D721Med (cell line): ENCODE measurements at regions not wholly inside any gene's neighbourhood (a gene's known extent, or its start where the extent isn't known, plus 50 kb on each side); places are given as distances from the start of the nearest gene placed in this dataset.

Experiments used
- DNase-seq: peaks from one replicate; pipeline ENCODE4 v3.0.0; 2011; ENCODE audit warnings: low spot score; ENCODE audit not compliant: insufficient read length
- FAIRE-seq: peaks from 2 replicates; lab custom pipeline; 2011; peaks lifted over from hg19 to GRCh38; lab: Jason Lieb, UNC
- TF ChIP-seq, protein P1 (sequence below): IDR thresholded peaks from 2 replicates; pipeline ENCODE4 v1.5.1; 2012; ENCODE audit warnings: mild to moderate bottlenecking, control low read depth; ENCODE audit not compliant: insufficient read depth; ENCODE audit errors: missing control alignments

DNA sequence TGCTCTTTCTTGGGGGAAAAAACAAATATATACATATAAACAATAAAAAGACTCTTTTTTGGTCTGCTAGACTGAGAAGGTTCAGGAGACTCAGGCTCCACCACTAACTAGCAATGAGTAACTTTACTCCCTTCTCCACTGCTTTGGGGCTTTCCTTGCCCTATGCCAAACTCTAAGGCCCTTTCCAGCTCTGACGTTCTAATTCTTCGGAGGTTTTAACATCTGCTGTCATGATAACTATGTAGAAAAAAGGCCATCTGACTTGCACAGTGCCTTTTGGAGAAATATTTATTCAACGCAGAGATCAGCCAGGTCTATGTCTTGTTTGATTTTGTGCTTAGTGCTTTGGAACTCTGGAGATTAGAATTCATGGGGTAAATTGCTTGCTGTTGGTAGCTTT lies 156.2 kb downstream of the TMCO5A start:
- FAIRE-seq (no peak), DNase-seq (no peak)
- TF ChIP-seq, protein P1, sequence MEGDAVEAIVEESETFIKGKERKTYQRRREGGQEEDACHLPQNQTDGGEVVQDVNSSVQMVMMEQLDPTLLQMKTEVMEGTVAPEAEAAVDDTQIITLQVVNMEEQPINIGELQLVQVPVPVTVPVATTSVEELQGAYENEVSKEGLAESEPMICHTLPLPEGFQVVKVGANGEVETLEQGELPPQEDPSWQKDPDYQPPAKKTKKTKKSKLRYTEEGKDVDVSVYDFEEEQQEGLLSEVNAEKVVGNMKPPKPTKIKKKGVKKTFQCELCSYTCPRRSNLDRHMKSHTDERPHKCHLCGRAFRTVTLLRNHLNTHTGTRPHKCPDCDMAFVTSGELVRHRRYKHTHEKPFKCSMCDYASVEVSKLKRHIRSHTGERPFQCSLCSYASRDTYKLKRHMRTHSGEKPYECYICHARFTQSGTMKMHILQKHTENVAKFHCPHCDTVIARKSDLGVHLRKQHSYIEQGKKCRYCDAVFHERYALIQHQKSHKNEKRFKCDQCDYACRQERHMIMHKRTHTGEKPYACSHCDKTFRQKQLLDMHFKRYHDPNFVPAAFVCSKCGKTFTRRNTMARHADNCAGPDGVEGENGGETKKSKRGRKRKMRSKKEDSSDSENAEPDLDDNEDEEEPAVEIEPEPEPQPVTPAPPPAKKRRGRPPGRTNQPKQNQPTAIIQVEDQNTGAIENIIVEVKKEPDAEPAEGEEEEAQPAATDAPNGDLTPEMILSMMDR = no peak

DNA sequence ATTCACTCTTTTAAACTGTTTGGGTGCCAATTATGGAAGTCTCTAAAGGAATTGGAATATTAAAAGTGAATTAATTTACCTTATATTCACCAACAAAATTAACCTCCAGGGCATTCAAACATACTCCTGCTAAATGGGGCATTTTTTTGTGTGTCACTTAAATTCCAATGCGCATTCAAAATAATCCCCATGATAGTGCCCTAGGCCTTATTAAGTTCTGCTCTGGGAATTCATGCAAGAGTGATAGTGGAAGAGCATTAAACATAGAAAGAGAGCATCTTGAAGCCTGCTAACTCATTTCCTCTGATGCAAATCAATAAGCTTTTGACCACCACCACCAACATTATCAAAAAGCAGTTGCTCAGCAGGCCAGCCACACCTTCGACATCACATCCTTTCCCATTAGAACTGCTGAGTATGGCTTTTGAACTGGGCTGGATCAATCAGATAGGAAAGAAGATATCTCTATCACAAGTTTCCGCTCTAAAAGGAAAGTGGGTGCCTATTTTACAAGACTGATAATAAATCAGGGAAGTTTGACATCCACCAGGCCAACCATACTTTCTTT lies 156.7 kb downstream of the TMCO5A start:
- TF ChIP-seq, protein P1 = no peak
- FAIRE-seq = no peak
- DNase-seq = no peak

DNA sequence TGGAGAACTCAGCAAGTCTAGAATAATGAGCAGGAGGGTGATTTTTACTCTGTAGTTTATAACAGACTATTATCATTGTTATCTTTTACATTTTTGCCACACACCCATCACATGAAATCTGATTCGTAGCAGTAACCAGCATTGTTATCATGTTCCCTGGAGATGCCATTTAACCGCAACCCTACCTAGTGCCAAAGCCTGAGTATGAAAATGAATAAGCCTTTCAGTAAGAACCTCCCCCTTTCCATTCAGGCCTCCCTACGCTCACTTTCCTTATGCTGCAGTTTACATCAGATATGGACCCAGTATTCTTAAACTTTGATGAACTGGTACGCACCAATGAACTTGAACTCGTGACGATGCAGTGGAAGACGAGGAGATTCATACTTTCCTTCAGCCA lies 158.7 kb upstream of the SPRED1 start:
- TF ChIP-seq, protein P1 = no peak
- FAIRE-seq (no peak), DNase-seq (no peak)

DNA sequence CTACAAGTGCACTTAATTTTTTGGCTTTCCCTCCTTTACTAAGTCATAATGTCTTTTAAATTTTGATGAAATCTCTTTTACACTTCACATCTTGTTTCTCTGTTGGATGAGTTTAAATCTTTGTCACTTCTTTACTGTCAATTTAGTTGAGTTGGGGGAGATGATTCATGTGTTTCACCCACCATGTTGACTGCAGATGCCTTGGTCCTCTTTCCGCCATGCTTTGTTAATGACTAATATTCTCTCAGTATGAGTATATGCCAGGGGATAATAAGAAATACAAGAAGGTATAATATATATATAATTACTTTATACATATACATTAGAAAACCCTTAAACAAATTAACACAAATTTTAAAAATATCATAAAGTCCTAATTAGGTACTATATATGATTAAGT lies 149.7 kb upstream of the SPRED1 start:
- no peak for DNase-seq
- TF ChIP-seq, protein P1 = no peak
- FAIRE-seq = no peak

DNA sequence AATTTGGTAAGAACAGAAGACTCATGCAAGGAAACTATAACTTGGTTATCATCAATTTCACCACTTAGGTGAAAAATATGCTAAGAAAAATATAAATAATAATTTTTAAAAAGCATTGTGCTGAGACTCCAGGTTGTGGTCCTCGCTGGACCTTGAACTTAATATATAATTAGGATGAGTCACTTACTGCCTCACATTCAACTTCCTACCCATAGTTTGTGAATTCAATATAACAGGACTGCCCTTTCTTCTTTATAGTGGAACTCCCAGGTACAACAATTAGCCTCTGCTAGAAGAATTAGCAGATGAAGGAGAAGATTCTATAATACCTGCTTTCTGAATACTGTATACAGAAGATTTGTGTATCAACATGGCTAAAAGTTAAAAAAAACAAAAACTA lies 149.1 kb upstream of the SPRED1 start:
- TF ChIP-seq, protein P1 = no peak
- DNase-seq (no peak), FAIRE-seq (no peak)

DNA sequence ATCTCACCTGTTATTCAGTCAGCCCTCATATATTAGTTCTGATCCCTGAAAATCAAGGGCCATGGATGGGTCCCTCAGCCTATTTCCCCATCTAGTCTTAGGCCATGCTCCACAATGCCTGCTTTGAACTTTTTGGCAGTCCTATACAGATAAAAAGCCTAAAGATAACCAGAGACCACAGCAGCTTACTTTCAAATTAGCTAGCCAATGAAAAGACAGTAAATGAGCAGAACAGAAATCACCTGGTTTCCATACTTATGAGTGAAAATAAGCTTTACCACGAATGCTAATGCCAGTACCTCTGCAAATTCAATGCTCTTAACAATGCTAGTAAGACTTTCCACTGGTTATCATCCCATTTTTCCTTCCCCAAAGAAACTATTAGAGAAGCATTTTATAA lies 141.6 kb upstream of the SPRED1 start:
- TF ChIP-seq, protein P1 = no peak
- no peak for FAIRE-seq
- DNase-seq = no peak

DNA sequence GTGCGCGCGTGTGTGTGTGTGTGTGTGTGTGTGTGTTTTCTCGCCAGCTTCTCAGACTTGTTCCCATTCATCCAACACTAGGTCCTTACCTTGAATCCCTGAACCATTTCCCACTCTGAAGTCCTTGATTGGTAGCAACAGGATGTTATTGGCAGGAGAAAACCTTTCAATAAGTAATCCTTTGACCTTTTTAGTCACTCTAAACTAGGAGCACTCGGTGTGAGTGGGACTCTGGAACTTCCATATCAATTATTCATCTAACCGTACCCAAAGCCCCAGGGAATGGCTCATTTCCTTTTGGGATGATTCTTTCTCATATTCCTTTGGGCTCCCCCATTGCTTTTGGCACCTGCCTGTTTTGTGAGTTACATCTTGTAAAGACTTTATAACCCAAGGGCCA lies 140.2 kb upstream of the SPRED1 start:
- FAIRE-seq = no peak

More for the DNA sequence above, 140.2 kb upstream of the SPRED1 start:
- DNase-seq = no peak
- TF ChIP-seq, protein P1 = no peak
